MCF 10A (cell line): ENCODE measurements at regions not wholly inside any gene's neighbourhood (a gene's known extent, or its start where the extent isn't known, plus 50 kb on each side); places are given as distances from the start of the nearest gene placed in this dataset.

Experiments
- BruUV-seq: library from RNA; stranded (reverse); fragments of 400-500 nt; replicated peaks from 2 replicates; lab custom pipeline; 2021; lab: Mats Ljungman, UMichigan
- CTCF ChIA-PET: fragments of 300-600 bp; sonication (Branson Sonifier 250); formaldehyde crosslinking; extraction: SDS; loops from one replicate; lab custom pipeline; 2021; ENCODE audit warnings: antibody characterized with exemption, inconsistent platforms; lab: Yijun Ruan, JAX
- POLR2A ChIA-PET: fragments of 300-600, 350-650 bp; sonication (Branson Sonifier 250); formaldehyde crosslinking; extraction: SDS; loops from one replicate; lab custom pipeline; 2020; ENCODE audit warnings: antibody characterized with exemption, inconsistent platforms; lab: Yijun Ruan, JAX
- DNase-seq: peaks from one replicate; pipeline ENCODE4 v3.0.0-alpha.2; 2018; ENCODE audit not compliant: unreplicated experiment
- H3K27ac Mint-ChIP-seq: one replicate; pipeline ENCODE4 v1.8.0; 2022; ENCODE audit warnings: mild to moderate bottlenecking, low read depth, mixed read lengths; ENCODE audit not compliant: unreplicated experiment
- H3K27me3 Mint-ChIP-seq: one replicate; pipeline ENCODE4 v1.8.0; 2022; ENCODE audit warnings: mixed read lengths; ENCODE audit not compliant: insufficient read depth, unreplicated experiment
- H3K36me3 Mint-ChIP-seq: one replicate; pipeline ENCODE4 v1.8.0; 2022; ENCODE audit warnings: mild to moderate bottlenecking, moderate library complexity, mixed read lengths; ENCODE audit not compliant: insufficient read depth, unreplicated experiment
- H3K4me1 Mint-ChIP-seq: one replicate; pipeline ENCODE4 v1.8.0; 2022; ENCODE audit warnings: mixed read lengths; ENCODE audit not compliant: insufficient read depth, unreplicated experiment
- H3K4me3 Mint-ChIP-seq: one replicate; pipeline ENCODE4 v1.8.0; 2022; ENCODE audit warnings: mild to moderate bottlenecking, moderate library complexity, mixed read lengths; ENCODE audit not compliant: unreplicated experiment
- H3K9me3 Mint-ChIP-seq: one replicate; pipeline ENCODE4 v1.8.0; 2022; ENCODE audit warnings: mixed read lengths; ENCODE audit not compliant: unreplicated experiment
- intact Hi-C: fragments of 100-400 bp; cut with micrococcal nuclease; formaldehyde crosslinking; loops from 2 replicates; pipeline ENCODE4 v1.14.1; 2022
- TF ChIP-seq, protein P1 (sequence below): fragments of 200-600 bp; IDR thresholded peaks from one replicate; pipeline ENCODE4 v1.8.0; 2022; ENCODE audit warnings: antibody characterized with exemption, mild to moderate bottlenecking; ENCODE audit not compliant: unreplicated experiment

DNA sequence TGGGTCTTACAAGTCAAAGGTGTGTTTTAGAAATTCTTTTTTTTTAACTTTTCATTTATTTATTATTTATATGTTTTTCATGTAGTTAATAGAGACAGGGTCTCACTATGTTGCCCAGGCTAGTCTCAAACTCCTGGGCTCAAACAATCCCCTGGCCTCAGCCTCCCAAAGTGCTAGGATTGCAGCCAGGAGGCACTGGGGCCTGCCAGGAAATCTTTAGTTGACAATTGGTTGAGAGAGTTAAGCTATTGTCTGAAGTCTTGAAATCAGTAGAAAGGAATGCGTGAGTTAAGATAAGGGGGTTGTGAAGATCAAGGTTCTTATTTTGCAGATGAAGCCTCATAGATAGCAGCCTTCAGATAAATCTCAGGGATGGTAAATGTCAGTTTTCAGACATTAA, 245.4 kb upstream of the GALNT17 start:
- POLR2A ChIA-PET = no interaction called here
- H3K36me3 Mint-ChIP-seq = no peaks in the 10 kb centered on the region
- CTCF ChIA-PET = no interaction called here
- no peak for DNase-seq
- intact Hi-C loops = no loop called here
- H3K27ac Mint-ChIP-seq = no peak overlapping the region
- H3K4me1 Mint-ChIP-seq = no peaks in the 10 kb centered on the region
- BruUV-seq = no TSS peak
- H3K9me3 Mint-ChIP-seq = peaks cover 40% of the 10 kb centered on the region
- H3K27me3 Mint-ChIP-seq = no peaks in the 10 kb centered on the region
- H3K4me3 Mint-ChIP-seq = no peak overlapping the region
- TF ChIP-seq, protein P1, sequence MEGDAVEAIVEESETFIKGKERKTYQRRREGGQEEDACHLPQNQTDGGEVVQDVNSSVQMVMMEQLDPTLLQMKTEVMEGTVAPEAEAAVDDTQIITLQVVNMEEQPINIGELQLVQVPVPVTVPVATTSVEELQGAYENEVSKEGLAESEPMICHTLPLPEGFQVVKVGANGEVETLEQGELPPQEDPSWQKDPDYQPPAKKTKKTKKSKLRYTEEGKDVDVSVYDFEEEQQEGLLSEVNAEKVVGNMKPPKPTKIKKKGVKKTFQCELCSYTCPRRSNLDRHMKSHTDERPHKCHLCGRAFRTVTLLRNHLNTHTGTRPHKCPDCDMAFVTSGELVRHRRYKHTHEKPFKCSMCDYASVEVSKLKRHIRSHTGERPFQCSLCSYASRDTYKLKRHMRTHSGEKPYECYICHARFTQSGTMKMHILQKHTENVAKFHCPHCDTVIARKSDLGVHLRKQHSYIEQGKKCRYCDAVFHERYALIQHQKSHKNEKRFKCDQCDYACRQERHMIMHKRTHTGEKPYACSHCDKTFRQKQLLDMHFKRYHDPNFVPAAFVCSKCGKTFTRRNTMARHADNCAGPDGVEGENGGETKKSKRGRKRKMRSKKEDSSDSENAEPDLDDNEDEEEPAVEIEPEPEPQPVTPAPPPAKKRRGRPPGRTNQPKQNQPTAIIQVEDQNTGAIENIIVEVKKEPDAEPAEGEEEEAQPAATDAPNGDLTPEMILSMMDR = no peak

DNA sequence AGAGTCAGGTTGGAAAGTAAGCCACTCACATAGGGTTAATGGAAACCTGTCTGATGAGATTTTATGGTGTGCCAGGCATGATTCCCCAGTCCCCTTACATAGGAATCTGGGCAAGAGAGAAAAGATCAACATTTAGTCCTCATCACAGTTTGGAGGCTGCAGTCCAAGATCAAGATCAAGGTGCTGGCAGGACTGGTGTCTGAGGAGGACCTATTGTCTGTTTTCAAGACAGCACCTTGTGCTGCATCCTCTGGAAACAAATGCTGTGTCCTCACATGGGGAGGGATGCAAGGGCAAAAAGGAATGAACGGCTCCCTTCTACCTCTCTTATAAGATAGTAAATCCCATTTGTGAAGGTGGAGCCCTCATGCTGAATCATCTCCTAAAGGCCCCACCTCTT, 244.8 kb upstream of the GALNT17 start:
- Mint-ChIP-seq H3K27ac (no peak overlapping the region), H3K4me3 (no peak overlapping the region)
- BruUV-seq = no TSS peak

DNA sequence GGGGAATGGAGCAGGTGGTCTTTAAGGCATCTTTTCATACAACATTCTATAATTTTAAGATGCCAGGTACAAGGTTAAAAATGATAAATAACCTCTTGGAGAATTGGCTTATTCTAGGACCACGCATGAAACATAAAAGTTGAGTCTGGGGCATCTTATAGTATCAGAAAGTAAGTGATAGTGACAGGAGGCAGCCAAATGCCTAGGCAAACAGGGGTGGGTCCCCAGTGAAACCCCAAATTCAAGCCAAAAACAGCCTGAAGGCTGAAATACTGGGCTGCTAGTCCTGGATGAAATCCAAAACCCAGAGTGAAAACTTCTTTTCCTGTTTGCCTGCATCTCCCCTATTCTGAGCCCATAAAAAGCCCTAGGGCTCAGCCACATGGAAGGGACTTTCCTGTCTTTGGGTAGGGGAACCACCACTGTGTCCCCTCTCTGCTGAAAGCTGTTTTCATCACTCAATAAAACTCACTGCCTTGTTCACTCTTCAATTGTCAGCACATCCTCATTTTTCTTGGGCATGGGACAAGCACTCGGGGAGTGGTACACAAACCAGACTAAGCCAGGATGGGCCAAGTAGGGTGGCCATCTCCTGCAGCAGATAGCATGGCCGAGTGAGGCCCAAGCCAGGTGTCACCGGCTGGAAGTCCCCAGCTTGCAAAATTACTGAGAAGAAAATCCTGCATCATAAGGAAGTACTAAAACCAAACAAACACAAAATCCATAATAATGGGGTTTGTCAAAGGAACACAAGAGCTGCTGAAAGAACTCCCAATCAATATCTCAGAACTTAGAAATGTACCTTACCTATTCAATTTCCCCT, 241.6 kb upstream of the GALNT17 start:
- no peaks in the 10 kb centered on the region for H3K27me3 Mint-ChIP-seq
- H3K4me1 Mint-ChIP-seq = no peaks in the 10 kb centered on the region
- H3K36me3 Mint-ChIP-seq = no peaks in the 10 kb centered on the region
- CTCF ChIA-PET = no interaction called here
- POLR2A ChIA-PET = no interaction called here
- intact Hi-C loops = no loop called here
- TF ChIP-seq, protein P1 = no peak
- peaks cover 27% of the 10 kb centered on the region for H3K9me3 Mint-ChIP-seq
- no peak for DNase-seq
- H3K27ac Mint-ChIP-seq = no peak overlapping the region
- BruUV-seq = no TSS peak
- H3K4me3 Mint-ChIP-seq = no peak overlapping the region

More for the DNA sequence above, 244.8 kb upstream of the GALNT17 start:
- no peaks in the 10 kb centered on the region for H3K4me1 Mint-ChIP-seq
- ChIA-PET POLR2A (no interaction called here), CTCF (no interaction called here)
- no peaks in the 10 kb centered on the region for H3K27me3 Mint-ChIP-seq
- TF ChIP-seq, protein P1 = no peak
- H3K9me3 Mint-ChIP-seq = peaks cover 40% of the 10 kb centered on the region
- H3K36me3 Mint-ChIP-seq = no peaks in the 10 kb centered on the region
- no peak for DNase-seq
- intact Hi-C loops = no loop called here

DNA sequence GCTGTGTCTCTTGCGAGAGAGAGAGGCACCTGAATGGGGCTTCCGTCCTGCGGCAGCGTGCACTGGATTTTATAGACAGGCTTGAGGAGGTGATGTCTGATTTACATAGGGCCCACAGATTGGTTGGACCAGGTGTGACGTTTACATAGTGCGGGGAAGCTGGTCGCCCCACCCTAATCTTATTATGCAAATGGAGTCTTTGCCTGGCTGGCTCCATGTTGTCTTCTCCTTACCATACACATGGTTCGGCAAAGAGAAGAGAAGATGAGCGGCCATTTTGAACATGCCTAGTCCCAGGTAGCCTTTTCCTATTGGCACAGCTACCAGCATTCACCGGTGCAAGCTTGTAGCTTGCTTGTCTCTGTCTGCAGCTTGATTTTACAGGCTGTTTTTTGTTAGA, 238.5 kb upstream of the GALNT17 start:
- Mint-ChIP-seq H3K27me3 (no peaks in the 10 kb centered on the region), H3K36me3 (no peaks in the 10 kb centered on the region)
- POLR2A ChIA-PET = no interaction called here

More for the DNA sequence above, 238.5 kb upstream of the GALNT17 start:
- TF ChIP-seq, protein P1 = no peak
- no TSS peak for BruUV-seq
- no peak for DNase-seq
- Mint-ChIP-seq H3K9me3 (peaks cover 16% of the 10 kb centered on the region), H3K27ac (no peak overlapping the region), H3K4me1 (no peaks in the 10 kb centered on the region), H3K4me3 (no peak overlapping the region)
- intact Hi-C loops = no loop called here
- CTCF ChIA-PET = no interaction called here
